H9 (cell line): ENCODE measurements at regions not wholly inside any gene's neighbourhood (a gene's known extent, or its start where the extent isn't known, plus 50 kb on each side); places are given as distances from the start of the nearest gene placed in this dataset.

Source experiments
- DNase-seq: peaks from one replicate; pipeline ENCODE4 v3.0.0-alpha.2; 2017
- H2AFZ ChIP-seq: one replicate; pipeline ENCODE4 v1.6.1; 2013; ENCODE audit warnings: mild to moderate bottlenecking, low read length, control low read depth, moderate library complexity
- H2AK5ac ChIP-seq: 2 replicates; pipeline ENCODE4 v1.6.1; 2013; ENCODE audit warnings: low read length, control low read depth, mixed read lengths; ENCODE audit not compliant: insufficient read length
- H2BK120ac ChIP-seq: one replicate; pipeline ENCODE4 v1.6.1; 2013; ENCODE audit warnings: low read depth, mild to moderate bottlenecking, low read length, control low read depth, inconsistent platforms; ENCODE audit not compliant: poor library complexity, severe bottlenecking
- H2BK12ac ChIP-seq: 2 replicates; pipeline ENCODE4 v1.6.1; 2013; ENCODE audit warnings: low read length, control low read depth, mixed read lengths, low read depth; ENCODE audit not compliant: insufficient read length
- H2BK15ac ChIP-seq: 2 replicates; pipeline ENCODE4 v1.6.1; 2013; ENCODE audit warnings: low read depth, low read length, control low read depth
- H2BK20ac ChIP-seq: one replicate; pipeline ENCODE4 v1.6.1; 2013; ENCODE audit warnings: low read depth, mild to moderate bottlenecking, low read length, control low read depth, inconsistent platforms; ENCODE audit not compliant: poor library complexity, severe bottlenecking
- H2BK5ac ChIP-seq: 2 replicates; pipeline ENCODE4 v1.6.1; 2013; ENCODE audit warnings: low read length, control low read depth, mixed read lengths; ENCODE audit not compliant: insufficient read length
- H3K14ac ChIP-seq: 2 replicates; pipeline ENCODE4 v1.6.1; 2013; ENCODE audit warnings: low read length, control low read depth; ENCODE audit not compliant: insufficient read depth
- H3K18ac ChIP-seq: 2 replicates; pipeline ENCODE4 v1.6.1; 2013; ENCODE audit warnings: low read depth, mild to moderate bottlenecking, mixed read lengths, low read length, control low read depth; ENCODE audit not compliant: insufficient read length
- H3K23ac ChIP-seq: 2 replicates; pipeline ENCODE4 v1.6.1; 2013; ENCODE audit warnings: low read length, control low read depth, mixed read lengths, low read depth; ENCODE audit not compliant: insufficient read length
- H3K23me2 ChIP-seq: 2 replicates; pipeline ENCODE4 v1.6.1; 2013; ENCODE audit warnings: low read depth, mild to moderate bottlenecking, mixed read lengths, low read length, control low read depth; ENCODE audit not compliant: insufficient read length, poor library complexity, severe bottlenecking
- H3K27ac ChIP-seq: 2 replicates; pipeline ENCODE4 v1.5.1; 2013; ENCODE audit warnings: low read length, control low read depth, mixed read lengths, low read depth; ENCODE audit not compliant: insufficient read length
- H3K27me3 ChIP-seq: 2 replicates; pipeline ENCODE4 v1.6.1; 2013; ENCODE audit warnings: low read length, control low read depth, inconsistent platforms; ENCODE audit not compliant: insufficient read depth
- H3K4ac ChIP-seq: 2 replicates; pipeline ENCODE4 v1.6.1; 2013; ENCODE audit warnings: low read depth, mild to moderate bottlenecking, control low read depth, inconsistent platforms, low read length, moderate library complexity
- H3K4me1 ChIP-seq: 2 replicates; pipeline ENCODE4 v1.6.1; 2013; ENCODE audit warnings: low read length, control low read depth, inconsistent platforms; ENCODE audit not compliant: insufficient read depth
- H3K4me2 ChIP-seq: 2 replicates; pipeline ENCODE4 v1.6.1; 2013; ENCODE audit warnings: low read length, control low read depth, mixed read lengths; ENCODE audit not compliant: insufficient read length, insufficient read depth
- H3K56ac ChIP-seq: 2 replicates; pipeline ENCODE4 v1.6.1; 2013; ENCODE audit warnings: low read depth, mild to moderate bottlenecking, mixed read lengths, low read length, control low read depth; ENCODE audit not compliant: insufficient read length
- H3K79me1 ChIP-seq: 2 replicates; pipeline ENCODE4 v1.6.1; 2013; ENCODE audit warnings: low read depth, mild to moderate bottlenecking, moderate library complexity, low read length, control low read depth, inconsistent platforms; ENCODE audit not compliant: insufficient read depth, poor library complexity, severe bottlenecking
- H3K79me2 ChIP-seq: 2 replicates; pipeline ENCODE4 v1.6.1; 2013; ENCODE audit warnings: low read length, control low read depth, inconsistent platforms; ENCODE audit not compliant: insufficient read depth
- H3K9ac ChIP-seq: 2 replicates; pipeline ENCODE4 v1.6.1; 2013; ENCODE audit warnings: low read length, control low read depth, mixed read lengths; ENCODE audit not compliant: insufficient read length; ENCODE audit errors: extremely low read depth
- H3K9me3 ChIP-seq: one replicate; pipeline ENCODE4 v1.6.1; 2013; ENCODE audit warnings: low read depth, low read length, inconsistent platforms; ENCODE audit not compliant: control insufficient read depth
- H3T11ph ChIP-seq: one replicate; pipeline ENCODE4 v1.6.1; 2013; ENCODE audit warnings: mild to moderate bottlenecking, low read length, control low read depth, inconsistent platforms
- H4K20me1 ChIP-seq: one replicate; pipeline ENCODE4 v1.6.1; 2013; ENCODE audit not compliant: control insufficient read depth, insufficient read length, insufficient read depth
- H4K5ac ChIP-seq: 2 replicates; pipeline ENCODE4 v1.6.1; 2013; ENCODE audit warnings: low read depth, mild to moderate bottlenecking, mixed read lengths, low read length, control low read depth; ENCODE audit not compliant: insufficient read length
- H4K8ac ChIP-seq: replicated peaks from 2 replicates; pipeline ENCODE4 v1.6.1; 2013; ENCODE audit warnings: low read length, control low read depth, mixed read lengths, low read depth; ENCODE audit not compliant: insufficient read length
- H4K91ac ChIP-seq: 2 replicates; pipeline ENCODE4 v1.6.1; 2013; ENCODE audit warnings: low read depth, mild to moderate bottlenecking, moderate library complexity, mixed read lengths, low read length, control low read depth; ENCODE audit not compliant: insufficient read length
- H3K27ac Mint-ChIP-seq, 3 experiments: 2 replicates in 2 of 3; 3 replicates in 1 of 3; pipeline ENCODE4 v1.8.0; 2020 to 2021; ENCODE audit warnings: mixed read lengths in 3 of 3, mild to moderate bottlenecking in 1 of 3, moderate library complexity in 1 of 3
- H3K27me3 Mint-ChIP-seq: 2 replicates; pipeline ENCODE4 v1.8.0; 2021; ENCODE audit warnings: low read depth, mild to moderate bottlenecking, moderate library complexity, mixed read lengths
- H3K36me3 Mint-ChIP-seq, 3 experiments: 2 replicates in 2 of 3; 3 replicates in 1 of 3; pipeline ENCODE4 v1.8.0; 2020 to 2021; ENCODE audit warnings: low read depth in 3 of 3, mixed read lengths in 3 of 3; ENCODE audit not compliant: insufficient read depth in 1 of 3
- H3K4me1 Mint-ChIP-seq, 2 experiments: 2 replicates each; pipeline ENCODE4 v1.8.0; 2020; ENCODE audit warnings: mixed read lengths in 2 of 2
- H3K4me3 Mint-ChIP-seq, 2 experiments: 2 replicates in 1 of 2; 3 replicates in 1 of 2; pipeline ENCODE4 v1.8.0; 2020 to 2021; ENCODE audit warnings: mild to moderate bottlenecking in 2 of 2, mixed read lengths in 2 of 2, moderate library complexity in 1 of 2
- H3K9me3 Mint-ChIP-seq, 2 experiments: 2 replicates in 1 of 2; 3 replicates in 1 of 2; pipeline ENCODE4 v1.8.0; 2020; ENCODE audit warnings: mild to moderate bottlenecking in 2 of 2, mixed read lengths in 2 of 2, moderate library complexity in 1 of 2
- CTCF ChIP-seq: fragments of 200-600 bp; sonication (generic); conservative IDR thresholded peaks from 3 replicates; pipeline ENCODE4 v1.8.0; 2021; ENCODE audit warnings: antibody characterized with exemption, mild to moderate bottlenecking
- WGBS: extraction: QIAGEN DNeasy Blood & Tissue Kit; methylation state at CpG from one replicate; pipeline ENCODE4 v1.1.7; 2013; ENCODE audit warnings: missing lambda C conversion rate, low lambda C conversion rate, mixed read lengths; ENCODE audit not compliant: insufficient read length; ENCODE audit errors: extremely low coverage; 5-methylcytosine and 5-hydroxymethylcytosine counted together

DNA sequence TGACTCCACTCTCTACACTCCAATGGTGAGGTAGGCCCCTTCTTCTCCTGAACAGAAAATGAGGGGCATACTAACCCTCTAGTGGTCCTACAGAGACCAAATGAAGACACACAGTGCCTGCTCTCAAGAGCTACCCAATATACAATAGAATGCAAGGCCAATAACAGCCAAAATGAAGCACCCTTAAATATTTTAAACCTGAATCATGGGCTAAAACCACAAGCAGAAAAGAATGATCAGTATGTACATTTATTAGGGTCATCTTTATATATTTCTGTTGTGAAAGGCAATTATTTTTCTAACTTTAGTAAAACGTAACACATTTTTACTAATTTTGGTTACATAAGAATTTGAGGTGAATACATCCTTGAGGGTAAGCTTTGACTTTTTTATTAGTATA is 49.9 kb upstream of the COL1A2 start:
- H3T11ph ChIP-seq = no peak overlapping the region
- no peak overlapping the region for H4K8ac ChIP-seq
- no peak overlapping the region for H2AK5ac ChIP-seq
- H3K79me1 ChIP-seq = no peaks in the 10 kb centered on the region
- H3K36me3 Mint-ChIP-seq = no peaks in the 10 kb centered on the region
- no peak overlapping the region for H2BK15ac ChIP-seq
- no peak overlapping the region for H3K4me3 Mint-ChIP-seq
- no peak overlapping the region for H2BK20ac ChIP-seq
- no peaks in the 10 kb centered on the region for H3K9me3 ChIP-seq
- H3K27ac ChIP-seq = no peak overlapping the region
- H2BK120ac ChIP-seq = no peak overlapping the region
- H3K23me2 ChIP-seq = no peaks in the 10 kb centered on the region
- WGBS = no CpG with 5 or more reads among the region's 1 CpG
- TF ChIP-seq CTCF = no peak
- H3K27me3 ChIP-seq = no peaks in the 10 kb centered on the region
- no peaks in the 10 kb centered on the region for H3K79me2 ChIP-seq
- no peaks in the 10 kb centered on the region for H4K20me1 ChIP-seq
- no peak overlapping the region for H3K18ac ChIP-seq
- peaks cover 1% of the 10 kb centered on the region for H3K27me3 Mint-ChIP-seq
- H3K27ac Mint-ChIP-seq = no peak overlapping the region
- peaks cover 9 to 23% of the 10 kb centered on the region in 2 experiments for H3K4me1 Mint-ChIP-seq
- no peak overlapping the region for H4K5ac ChIP-seq
- no peak overlapping the region for H2BK12ac ChIP-seq
- no peak overlapping the region for H2AFZ ChIP-seq
- H3K4ac ChIP-seq = no peak overlapping the region
- H3K23ac ChIP-seq = no peak overlapping the region
- DNase-seq = no peak
- H3K4me1 ChIP-seq = no peaks in the 10 kb centered on the region; the same call in 1 of the 2 replicates
- H3K56ac ChIP-seq = no peak overlapping the region
- H2BK5ac ChIP-seq = no peak overlapping the region
- H3K9me3 Mint-ChIP-seq = no peaks in the 10 kb centered on the region
- H3K14ac ChIP-seq = no peak overlapping the region
- H3K9ac ChIP-seq = no peak overlapping the region
- no peak overlapping the region for H4K91ac ChIP-seq
- H3K4me2 ChIP-seq = no peak overlapping the region
